Skeletal muscle tissue (tissue), 3 donors: ENCODE measurements at regions not wholly inside any gene's neighbourhood (a gene's known extent, or its start where the extent isn't known, plus 50 kb on each side); places are given as distances from the start of the nearest gene placed in this dataset.
"Not testable (repeated sequence)": the region's sequence is repeated elsewhere in the genome, so short reads cannot be mapped to it uniquely, and the experiment has no call there.

Experiments used
- H3K27ac ChIP-seq: one replicate; pipeline ENCODE4 v1.7.0; 2013; ENCODE audit warnings: mild to moderate bottlenecking, low read depth, low read length, inconsistent platforms
- H3K27me3 ChIP-seq, 3 donors: one replicate each; pipeline ENCODE4 v1.7.0; 2013; ENCODE audit warnings: low read length in 3 of 3; ENCODE audit not compliant: control insufficient read depth in 3 of 3, insufficient read depth in 3 of 3
- H3K36me3 ChIP-seq, 3 donors: one replicate each; pipeline ENCODE4 v1.7.0; 2013; ENCODE audit warnings: low read length in 3 of 3; ENCODE audit not compliant: control insufficient read depth in 3 of 3, insufficient read depth in 3 of 3
- H3K4me1 ChIP-seq, 3 donors: one replicate each; pipeline ENCODE4 v1.7.0; 2013; ENCODE audit warnings: low read length in 3 of 3, mild to moderate bottlenecking in 3 of 3; ENCODE audit not compliant: control insufficient read depth in 3 of 3, insufficient read depth in 3 of 3
- H3K4me3 ChIP-seq, 3 donors: one replicate each; pipeline ENCODE4 v1.7.0; 2013; ENCODE audit warnings: low read length in 3 of 3
- H3K9ac ChIP-seq, 3 donors: one replicate each; pipeline ENCODE4 v1.7.0; 2013; ENCODE audit warnings: low read length in 3 of 3, mild to moderate bottlenecking in 3 of 3, moderate library complexity in 2 of 3, low read depth in 1 of 3
- H3K9me3 ChIP-seq, 3 donors: one replicate each; pipeline ENCODE4 v1.7.0; 2013; ENCODE audit warnings: low read length in 3 of 3; ENCODE audit not compliant: control insufficient read depth in 3 of 3
- donor health status: Osteomylitis.

- no peak overlapping the region for H3K9ac ChIP-seq
- H3K9me3 ChIP-seq = no peaks in the 10 kb centered on the region
- no peak overlapping the region for H3K4me3 ChIP-seq
- no peaks in the 10 kb centered on the region for H3K27me3 ChIP-seq
- H3K36me3 ChIP-seq = no peaks in the 10 kb centered on the region
- peaks cover 0 to 13% (median 5%) of the 10 kb centered on the region in 3 donors for H3K4me1 ChIP-seq
- no peak overlapping the region for H3K27ac ChIP-seq
Measured at GRCh38 chr11:112537846-112538330, 277.2 kb upstream of the PLET1 start.

DNA sequence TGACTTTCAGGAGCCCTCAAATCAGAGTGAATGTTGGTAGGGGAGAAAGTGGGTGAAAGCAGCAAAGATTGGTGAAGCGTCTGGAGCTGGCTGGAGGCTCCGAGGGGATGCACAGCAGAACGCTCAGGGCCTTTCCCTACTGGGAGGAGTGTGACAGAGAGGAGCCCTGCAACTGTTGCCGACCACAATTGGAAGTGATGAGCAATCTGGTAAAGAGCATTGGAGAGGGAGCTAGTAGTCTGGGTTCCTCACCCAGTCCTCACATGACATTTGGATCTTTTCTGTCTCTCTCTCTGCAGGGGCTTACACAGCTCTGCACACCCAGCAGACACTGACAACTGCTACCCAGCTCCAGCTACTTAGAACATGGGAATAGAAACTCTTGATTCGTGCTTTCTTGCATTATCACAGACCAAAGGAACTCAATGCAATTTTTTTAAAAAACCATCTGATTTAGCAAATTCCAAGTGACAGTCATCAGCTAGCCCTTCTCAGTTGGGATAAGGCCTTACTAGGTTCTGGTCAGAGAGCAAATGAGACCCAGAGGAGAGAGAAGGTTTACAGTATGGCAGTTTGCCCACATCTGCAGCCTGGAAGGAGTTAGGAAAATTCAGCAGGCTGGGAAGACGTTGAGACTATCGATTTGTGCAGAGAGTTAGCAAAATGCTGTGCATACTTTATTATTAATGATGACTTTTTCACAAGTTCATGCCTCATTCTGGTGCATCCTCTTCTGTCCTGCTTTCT is 278.0 kb upstream of the PLET1 start:
- Histone ChIP-seq H3K27ac (no peak overlapping the region), H3K4me1 (peaks cover 0 to 13% (median 5%) of the 10 kb centered on the region in 3 donors), H3K4me3 (no peak overlapping the region), H3K9ac (no peak overlapping the region), H3K36me3 (no peaks in the 10 kb centered on the region), H3K9me3 (no peaks in the 10 kb centered on the region), H3K27me3 (no peaks in the 10 kb centered on the region)

- H3K27ac ChIP-seq = not testable (repeated sequence)
Measured at GRCh38 chr11:112539281-112539555, 278.6 kb upstream of the PLET1 start.

DNA sequence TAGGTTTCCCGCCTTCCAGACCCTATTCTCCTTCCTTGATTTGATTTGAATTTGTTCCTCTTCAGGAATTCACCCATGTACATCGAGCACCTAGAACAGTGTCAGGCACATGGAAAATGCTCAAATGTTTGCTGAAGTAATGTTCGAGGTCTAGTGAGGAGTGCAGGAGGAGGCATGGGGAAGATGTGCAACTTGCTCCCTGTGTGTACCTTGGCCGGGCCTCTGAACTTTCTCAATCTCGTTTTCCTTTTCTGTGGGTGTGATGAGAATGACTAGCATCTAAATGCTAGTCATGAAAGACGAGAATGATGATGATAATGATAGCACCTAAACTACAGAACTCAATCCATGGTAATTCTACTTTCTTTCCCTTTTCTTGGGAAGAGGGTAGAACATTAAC is 279.1 kb upstream of the PLET1 start:
- Histone ChIP-seq H3K9me3 (no peaks in the 10 kb centered on the region), H3K9ac (no peak overlapping the region), H3K4me1 (peaks cover 0 to 13% (median 5%) of the 10 kb centered on the region in 3 donors), H3K27me3 (no peaks in the 10 kb centered on the region), H3K27ac (no peak overlapping the region), H3K36me3 (no peaks in the 10 kb centered on the region), H3K4me3 (no peak overlapping the region)

More at GRCh38 chr11:112539281-112539555, 278.6 kb upstream of the PLET1 start:
- H3K4me3 ChIP-seq, H3K27me3 ChIP-seq, H3K9ac ChIP-seq, H3K36me3 ChIP-seq, H3K9me3 ChIP-seq: not testable (repeated sequence)
- peaks cover 0 to 13% (median 5%) of the 10 kb centered on the region in 3 donors for H3K4me1 ChIP-seq

GRCh38 chr11:112540261-112540660 is 279.6 kb upstream of the PLET1 start:
- Histone ChIP-seq H3K27me3 (no peaks in the 10 kb centered on the region), H3K9ac (no peak overlapping the region), H3K36me3 (no peaks in the 10 kb centered on the region), H3K4me1 (peaks cover 0 to 13% (median 5%) of the 10 kb centered on the region in 3 donors), H3K9me3 (no peaks in the 10 kb centered on the region), H3K4me3 (no peak overlapping the region), H3K27ac (no peak overlapping the region)

DNA sequence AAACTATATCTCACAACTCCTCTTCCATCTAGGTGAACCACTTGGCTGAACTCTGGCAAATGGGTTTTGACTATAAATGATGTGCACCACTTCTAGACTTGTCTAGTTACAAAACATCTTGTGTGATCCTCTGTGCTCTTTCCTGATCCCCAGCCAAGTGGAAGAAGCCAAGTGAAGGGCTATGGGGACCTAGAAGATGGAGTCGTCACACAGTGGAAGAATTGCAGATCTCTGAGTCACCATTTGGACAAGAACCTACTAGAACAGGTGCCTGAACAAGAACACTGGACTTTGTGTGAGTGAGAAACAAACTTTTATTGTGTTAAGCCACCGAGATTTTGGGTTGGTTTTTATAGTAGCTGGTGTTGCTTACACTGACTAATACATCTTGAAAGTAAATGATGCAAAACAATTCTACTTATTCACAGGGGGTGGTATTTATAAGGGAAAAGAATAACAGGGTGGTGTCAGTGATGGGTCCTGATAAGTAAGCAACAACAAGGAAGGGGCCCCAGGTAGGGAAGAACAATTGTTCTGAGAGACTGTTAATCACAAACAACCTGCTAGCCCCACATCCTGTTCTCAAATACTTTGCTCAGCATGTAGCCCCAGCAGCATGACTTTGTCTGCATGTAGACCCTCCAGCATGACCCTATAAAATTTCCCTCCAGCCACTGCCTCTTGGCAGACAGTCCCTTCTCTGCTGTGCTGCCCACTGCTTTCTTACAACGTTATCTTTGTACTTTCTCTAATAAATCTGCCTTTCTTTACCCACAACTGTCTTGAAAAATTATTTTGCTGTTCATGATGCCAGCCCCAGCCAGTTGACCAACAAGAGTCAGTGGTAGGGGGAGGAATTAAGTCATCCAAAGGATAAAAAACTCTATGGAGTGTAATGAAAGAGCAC is 280.7 kb upstream of the PLET1 start:
- no peaks in the 10 kb centered on the region for H3K27me3 ChIP-seq
- H3K9me3 ChIP-seq = no peaks in the 10 kb centered on the region
- H3K4me3 ChIP-seq = no peak overlapping the region
- no peak overlapping the region for H3K27ac ChIP-seq
- H3K9ac ChIP-seq = no peak overlapping the region
- H3K4me1 ChIP-seq = peaks cover 0 to 13% (median 5%) of the 10 kb centered on the region in 3 donors
- no peaks in the 10 kb centered on the region for H3K36me3 ChIP-seq

- peaks cover 0 to 13% (median 5%) of the 10 kb centered on the region in 3 donors for H3K4me1 ChIP-seq
- no peaks in the 10 kb centered on the region for H3K36me3 ChIP-seq
- H3K4me3 ChIP-seq = no peak overlapping the region
- H3K27me3 ChIP-seq = no peaks in the 10 kb centered on the region
- no peaks in the 10 kb centered on the region for H3K9me3 ChIP-seq
- H3K9ac ChIP-seq = no peak overlapping the region
- no peak overlapping the region for H3K27ac ChIP-seq
Measured at GRCh38 chr11:112542479-112542878, 281.8 kb upstream of the PLET1 start.

DNA sequence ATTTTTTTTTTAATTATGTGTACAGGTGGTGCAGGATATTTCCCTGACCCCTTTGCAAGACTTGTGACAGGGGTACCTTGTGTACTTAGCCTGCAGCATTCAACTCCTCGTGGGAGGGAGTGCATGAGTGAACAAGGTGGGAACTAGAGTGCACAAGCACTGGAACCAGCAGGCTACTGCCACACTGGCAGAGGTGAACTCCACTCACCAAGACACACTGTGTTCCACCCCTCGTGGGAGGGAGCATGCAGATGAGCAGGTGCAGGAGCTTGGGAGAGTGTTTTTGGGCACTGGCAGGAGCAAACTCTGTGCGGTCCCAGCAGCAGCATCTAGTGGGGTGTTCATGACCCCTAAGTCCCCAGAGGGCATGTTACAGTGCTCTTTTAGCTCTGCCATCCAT is 282.7 kb upstream of the PLET1 start:
- Histone ChIP-seq H3K27ac (no peak overlapping the region), H3K36me3 (no peaks in the 10 kb centered on the region), H3K4me3 (no peak overlapping the region), H3K9ac (no peak overlapping the region), H3K27me3 (no peaks in the 10 kb centered on the region), H3K4me1 (peaks cover 0 to 10% (median 4%) of the 10 kb centered on the region in 3 donors), H3K9me3 (no peaks in the 10 kb centered on the region)

DNA sequence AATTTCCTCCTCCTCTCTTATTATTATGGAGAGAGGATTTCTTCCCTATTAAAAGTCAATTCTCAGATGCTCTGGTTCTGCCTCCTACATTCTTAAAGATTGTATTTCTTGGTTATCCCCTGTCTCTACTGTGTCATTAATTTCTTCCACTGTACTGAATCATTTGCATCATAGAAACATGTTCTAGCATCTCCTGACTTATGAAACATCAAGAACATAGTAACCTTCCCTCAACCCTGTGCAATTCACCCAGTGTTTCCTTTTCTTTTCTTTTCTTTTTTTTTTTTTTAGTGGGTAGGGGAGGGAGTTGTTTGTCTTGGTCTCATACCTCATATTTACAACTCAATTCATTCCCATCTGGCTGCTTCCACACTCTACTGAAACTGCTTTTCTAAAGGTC is 288.0 kb upstream of the PLET1 start:
- H3K36me3 ChIP-seq = no peaks in the 10 kb centered on the region
- H3K4me3 ChIP-seq = no peak overlapping the region
- H3K27me3 ChIP-seq = no peaks in the 10 kb centered on the region
- no peak overlapping the region for H3K27ac ChIP-seq
- H3K9ac ChIP-seq = no peak overlapping the region
- H3K9me3 ChIP-seq = no peaks in the 10 kb centered on the region
- H3K4me1 ChIP-seq = peaks cover 0 to 4% (median 0%) of the 10 kb centered on the region in 3 donors

DNA sequence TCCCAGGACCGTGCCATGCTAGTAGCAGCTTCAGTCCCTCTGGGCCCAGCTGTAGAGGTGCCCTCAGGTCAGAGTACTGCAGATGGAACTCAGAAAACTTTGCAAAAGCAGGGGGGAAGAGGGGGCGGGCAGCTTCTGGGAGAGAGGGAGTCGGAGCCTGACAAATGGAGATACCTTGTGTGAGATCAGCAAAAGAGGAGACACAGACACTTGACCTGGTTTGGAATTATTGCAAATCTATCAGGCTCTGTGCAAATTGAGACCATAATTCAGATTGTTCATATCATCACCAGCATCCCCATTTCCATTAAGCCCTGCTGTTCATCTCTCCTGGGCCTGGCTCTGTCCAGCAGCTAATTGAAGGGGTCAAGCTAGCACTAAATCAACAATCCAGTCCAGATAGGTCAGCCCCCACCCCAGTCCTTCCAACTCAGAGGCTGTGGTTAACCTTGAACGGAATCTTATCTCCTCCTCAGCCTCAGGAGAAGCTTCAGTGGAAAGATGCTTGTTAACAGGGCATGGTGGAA is 292.6 kb upstream of the PLET1 start:
- H3K4me1 ChIP-seq = peaks cover 0 to 12% (median 4%) of the 10 kb centered on the region in 3 donors
- H3K9me3 ChIP-seq = no peaks in the 10 kb centered on the region
- no peaks in the 10 kb centered on the region for H3K27me3 ChIP-seq
- H3K27ac ChIP-seq = no peak overlapping the region
- no peak overlapping the region for H3K4me3 ChIP-seq
- H3K9ac ChIP-seq = no peak overlapping the region
- no peaks in the 10 kb centered on the region for H3K36me3 ChIP-seq
